ENCODE measurements at regions not wholly inside any gene's neighbourhood (a gene's known extent, or its start where the extent isn't known, plus 50 kb on each side); places are given as distances from the start of the nearest gene placed in this dataset.
A peak's percentile ranks its signal among the peaks of the same experiment; 100 is the strongest.

DNA sequence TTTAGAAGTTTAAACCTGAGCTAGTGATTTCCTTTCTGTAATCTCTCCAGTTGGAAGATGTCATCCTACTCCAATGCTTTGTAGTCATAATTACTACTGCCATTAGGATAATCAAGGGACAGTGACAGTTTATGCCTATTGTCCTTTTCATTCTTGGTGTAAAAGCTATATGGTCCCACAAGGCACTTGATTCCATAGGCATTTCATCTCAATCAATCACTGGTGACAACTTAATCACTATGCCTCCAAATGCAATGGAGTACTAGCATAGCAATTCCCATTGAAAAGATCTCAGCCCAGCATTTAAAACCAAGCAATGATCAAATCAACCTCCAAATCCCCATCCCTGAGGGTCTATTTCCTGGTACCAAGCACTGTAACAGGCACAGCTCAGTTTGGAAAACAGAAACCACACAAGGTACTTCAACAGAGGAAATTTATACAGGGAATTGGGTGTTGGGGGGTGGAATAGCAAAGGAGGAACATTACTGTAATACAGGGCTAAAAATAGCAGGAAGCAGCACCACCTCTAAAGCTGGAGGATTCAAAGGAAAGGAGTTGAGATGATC is 51.0 kb downstream of the FHIP2A start:
- peaks cover 26% of the 10 kb centered on the region for H3K4me1 Mint-ChIP-seq

DNA sequence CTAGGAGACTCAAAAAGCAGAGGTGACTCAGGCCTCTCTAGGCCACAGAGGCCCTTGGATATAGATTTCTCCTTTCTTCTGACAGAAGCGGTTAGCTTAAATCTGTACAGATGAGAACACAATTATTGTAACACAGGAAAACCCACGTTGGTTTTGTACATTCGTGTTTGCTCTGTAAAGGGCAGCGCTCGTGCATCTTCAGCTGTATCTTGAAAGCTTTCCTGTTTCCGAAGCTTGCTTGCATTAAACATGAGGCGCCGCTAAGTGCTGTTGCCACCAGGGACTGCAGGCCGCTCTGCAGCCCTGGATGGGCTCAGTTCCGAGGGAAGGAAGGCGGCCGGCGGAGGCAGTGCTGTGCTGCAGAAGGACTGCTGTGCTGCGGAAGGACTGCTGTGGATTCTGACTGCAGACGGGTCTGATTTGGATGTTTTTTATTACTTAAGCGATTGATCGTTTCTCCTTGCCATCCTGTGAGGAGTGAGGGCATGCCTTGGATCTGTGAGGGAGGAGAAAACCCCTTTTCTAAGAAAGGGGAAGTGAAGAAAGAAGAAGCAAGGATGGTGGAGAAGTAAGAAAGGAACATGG is 53.3 kb downstream of the FHIP2A start:
- Histone ChIP-seq H2AFZ (ENCODE audit: insufficient read depth, low read depth, low read length, poor library complexity, severe bottlenecking) (peak overlapping the region; percentile 48), H4K20me1 (ENCODE audit: insufficient read depth, low read length) (no peaks in the 10 kb centered on the region), H3K4me2 (replicated peaks; ENCODE audit: extremely low read depth, low read length, poor library complexity, severe bottlenecking) (peak overlapping the region; percentile 50), H3K4me1 (ENCODE audit: control insufficient read depth in 1 of 2, insufficient read depth in 2 of 2, low read length in 2 of 2) (peaks cover 19 to 29% of the 10 kb centered on the region in 2 donors), H3K79me2 (ENCODE audit: insufficient read depth, low read length) (no peaks in the 10 kb centered on the region), H3K9me3 (replicated peaks in 1 of 2; ENCODE audit: control insufficient read depth in 1 of 2, insufficient read depth in 1 of 2, low read length in 2 of 2) (no peaks in the 10 kb centered on the region), H3K36me3 (replicated peaks in 1 of 2; ENCODE audit: control insufficient read depth in 1 of 2, insufficient read depth in 2 of 2, low read length in 2 of 2) (no peaks in the 10 kb centered on the region), H3K27me3 (ENCODE audit: control insufficient read depth in 2 of 2, insufficient read depth in 2 of 2, low read length in 2 of 2) (no peaks in the 10 kb centered on the region), H3K4me3 (replicated peaks in 1 of 3; ENCODE audit: low read depth in 2 of 3, low read length in 3 of 3) (peak overlapping the region in 1 of 3 experiments; percentile 38), H3K27ac (ENCODE audit: low read depth in 1 of 2, low read length in 2 of 2) (no peak overlapping the region), H3K9ac (ENCODE audit: insufficient read depth, low read length, poor library complexity, severe bottlenecking) (peak overlapping the region; percentile 23)
- intact Hi-C loops (cut with micrococcal nuclease) = loop anchor here in 1 of 2 donors (5.0 kb wide), 1 partner anchor 323 kb away; no protein-coding TSS in a partner anchor
- H3K27me3 Mint-ChIP-seq (ENCODE audit: low read depth in 3 of 3) = peaks cover 1 to 7% (median 2%) of the 10 kb centered on the region in 3 donors
- no peaks in the 10 kb centered on the region for H3K36me3 Mint-ChIP-seq
- DNase-seq = peak; percentile 21 to 57 (median 29)
- H3K27ac Mint-ChIP-seq = peak overlapping the region in 5 of 7 donors; percentile 3 to 81 (median 11)
- TF ChIP-seq, protein P1, sequence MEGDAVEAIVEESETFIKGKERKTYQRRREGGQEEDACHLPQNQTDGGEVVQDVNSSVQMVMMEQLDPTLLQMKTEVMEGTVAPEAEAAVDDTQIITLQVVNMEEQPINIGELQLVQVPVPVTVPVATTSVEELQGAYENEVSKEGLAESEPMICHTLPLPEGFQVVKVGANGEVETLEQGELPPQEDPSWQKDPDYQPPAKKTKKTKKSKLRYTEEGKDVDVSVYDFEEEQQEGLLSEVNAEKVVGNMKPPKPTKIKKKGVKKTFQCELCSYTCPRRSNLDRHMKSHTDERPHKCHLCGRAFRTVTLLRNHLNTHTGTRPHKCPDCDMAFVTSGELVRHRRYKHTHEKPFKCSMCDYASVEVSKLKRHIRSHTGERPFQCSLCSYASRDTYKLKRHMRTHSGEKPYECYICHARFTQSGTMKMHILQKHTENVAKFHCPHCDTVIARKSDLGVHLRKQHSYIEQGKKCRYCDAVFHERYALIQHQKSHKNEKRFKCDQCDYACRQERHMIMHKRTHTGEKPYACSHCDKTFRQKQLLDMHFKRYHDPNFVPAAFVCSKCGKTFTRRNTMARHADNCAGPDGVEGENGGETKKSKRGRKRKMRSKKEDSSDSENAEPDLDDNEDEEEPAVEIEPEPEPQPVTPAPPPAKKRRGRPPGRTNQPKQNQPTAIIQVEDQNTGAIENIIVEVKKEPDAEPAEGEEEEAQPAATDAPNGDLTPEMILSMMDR (IDR thresholded peaks at IDR 0.05) = no peak
- H3K9me3 Mint-ChIP-seq = peaks cover 0 to 11% (median 0%) of the 10 kb centered on the region in 7 donors
- H3K4me1 Mint-ChIP-seq = peaks cover 35% of the 10 kb centered on the region
- peak overlapping the region; percentile 61 to 85 for H3K4me3 Mint-ChIP-seq
- 0% methylated on average over 13 of the region's 17 CpGs for WGBS (ENCODE audit: insufficient coverage)

More for the DNA sequence above, 51.0 kb downstream of the FHIP2A start:
- H3K27me3 Mint-ChIP-seq (ENCODE audit: low read depth in 3 of 3) = peaks cover 0 to 5% (median under 1%) of the 10 kb centered on the region in 3 donors
- intact Hi-C loops (cut with micrococcal nuclease) = no loop called here
- H3K27ac ChIP-seq (ENCODE audit: low read depth in 1 of 2, low read length in 2 of 2) = no peak overlapping the region
- H3K27me3 ChIP-seq (ENCODE audit: control insufficient read depth in 2 of 2, insufficient read depth in 2 of 2, low read length in 2 of 2) = no peaks in the 10 kb centered on the region
- no peaks in the 10 kb centered on the region for H3K79me2 ChIP-seq (ENCODE audit: insufficient read depth, low read length)
- no peak overlapping the region for H2AFZ ChIP-seq (ENCODE audit: insufficient read depth, low read depth, low read length, poor library complexity, severe bottlenecking)
- no peak overlapping the region for H3K4me3 ChIP-seq (replicated peaks in 1 of 3; ENCODE audit: low read depth in 2 of 3, low read length in 3 of 3)
- no peak overlapping the region for H3K4me3 Mint-ChIP-seq
- no peaks in the 10 kb centered on the region for H4K20me1 ChIP-seq (ENCODE audit: insufficient read depth, low read length)
- TF ChIP-seq, protein P1 (IDR thresholded peaks at IDR 0.05) = no peak
- DNase-seq = no peak
- H3K4me2 ChIP-seq (replicated peaks; ENCODE audit: extremely low read depth, low read length, poor library complexity, severe bottlenecking) = no peak overlapping the region
- peaks cover 11 to 23% of the 10 kb centered on the region in 2 donors for H3K4me1 ChIP-seq (ENCODE audit: control insufficient read depth in 1 of 2, insufficient read depth in 2 of 2, low read length in 2 of 2)
- H3K9ac ChIP-seq (ENCODE audit: insufficient read depth, low read length, poor library complexity, severe bottlenecking) = no peak overlapping the region
- peaks cover 0 to 11% (median 0%) of the 10 kb centered on the region in 7 donors for H3K9me3 Mint-ChIP-seq
- no peaks in the 10 kb centered on the region for H3K36me3 ChIP-seq (replicated peaks in 1 of 2; ENCODE audit: control insufficient read depth in 1 of 2, insufficient read depth in 2 of 2, low read length in 2 of 2)
- H3K36me3 Mint-ChIP-seq = no peaks in the 10 kb centered on the region
- no peak overlapping the region for H3K27ac Mint-ChIP-seq
- no peaks in the 10 kb centered on the region for H3K9me3 ChIP-seq (replicated peaks in 1 of 2; ENCODE audit: control insufficient read depth in 1 of 2, insufficient read depth in 1 of 2, low read length in 2 of 2)

All from CD14-positive monocyte (primary cell).